ENCODE measurements at regions not wholly inside any gene's neighbourhood (a gene's known extent, or its start where the extent isn't known, plus 50 kb on each side); places are given as distances from the start of the nearest gene placed in this dataset.

DNA sequence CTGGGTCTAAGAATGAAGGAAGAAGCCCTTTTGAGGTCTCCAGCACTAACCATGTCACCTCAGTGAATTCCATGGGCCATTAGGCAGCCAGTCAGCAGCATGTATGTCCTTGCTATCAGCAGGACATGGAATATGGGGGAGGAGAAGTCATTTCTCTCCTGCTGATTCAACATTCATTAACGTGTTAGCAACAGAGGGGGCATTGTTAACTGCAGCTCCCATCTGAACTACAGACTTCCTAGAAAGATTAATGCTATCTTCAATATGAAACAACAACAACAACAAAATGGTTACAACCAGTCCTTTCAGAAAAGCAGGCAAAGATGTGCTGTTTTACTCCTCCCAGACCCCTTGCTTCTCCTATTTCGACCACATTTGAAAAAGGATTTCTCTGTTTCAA lies 120.4 kb upstream of the SLC34A2 start:
- no peak overlapping the region for H3K4me3 ChIP-seq (ENCODE audit: low read depth, low read length)
- DNase-seq (ENCODE audit: low read depth): no peak
- TF ChIP-seq, protein P1, sequence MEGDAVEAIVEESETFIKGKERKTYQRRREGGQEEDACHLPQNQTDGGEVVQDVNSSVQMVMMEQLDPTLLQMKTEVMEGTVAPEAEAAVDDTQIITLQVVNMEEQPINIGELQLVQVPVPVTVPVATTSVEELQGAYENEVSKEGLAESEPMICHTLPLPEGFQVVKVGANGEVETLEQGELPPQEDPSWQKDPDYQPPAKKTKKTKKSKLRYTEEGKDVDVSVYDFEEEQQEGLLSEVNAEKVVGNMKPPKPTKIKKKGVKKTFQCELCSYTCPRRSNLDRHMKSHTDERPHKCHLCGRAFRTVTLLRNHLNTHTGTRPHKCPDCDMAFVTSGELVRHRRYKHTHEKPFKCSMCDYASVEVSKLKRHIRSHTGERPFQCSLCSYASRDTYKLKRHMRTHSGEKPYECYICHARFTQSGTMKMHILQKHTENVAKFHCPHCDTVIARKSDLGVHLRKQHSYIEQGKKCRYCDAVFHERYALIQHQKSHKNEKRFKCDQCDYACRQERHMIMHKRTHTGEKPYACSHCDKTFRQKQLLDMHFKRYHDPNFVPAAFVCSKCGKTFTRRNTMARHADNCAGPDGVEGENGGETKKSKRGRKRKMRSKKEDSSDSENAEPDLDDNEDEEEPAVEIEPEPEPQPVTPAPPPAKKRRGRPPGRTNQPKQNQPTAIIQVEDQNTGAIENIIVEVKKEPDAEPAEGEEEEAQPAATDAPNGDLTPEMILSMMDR (conservative IDR thresholded peaks at IDR 0.05; ENCODE audit: low read depth, low read length): no peak

GRCh38 chr4:25535701-25536473 lies 119.8 kb upstream of the SLC34A2 start:
- DNase-seq (ENCODE audit: low read depth): no peak
- H3K4me3 ChIP-seq (ENCODE audit: low read depth, low read length): no peak overlapping the region
- TF ChIP-seq, protein P1 (conservative IDR thresholded peaks at IDR 0.05; ENCODE audit: low read depth, low read length): no peak

DNA sequence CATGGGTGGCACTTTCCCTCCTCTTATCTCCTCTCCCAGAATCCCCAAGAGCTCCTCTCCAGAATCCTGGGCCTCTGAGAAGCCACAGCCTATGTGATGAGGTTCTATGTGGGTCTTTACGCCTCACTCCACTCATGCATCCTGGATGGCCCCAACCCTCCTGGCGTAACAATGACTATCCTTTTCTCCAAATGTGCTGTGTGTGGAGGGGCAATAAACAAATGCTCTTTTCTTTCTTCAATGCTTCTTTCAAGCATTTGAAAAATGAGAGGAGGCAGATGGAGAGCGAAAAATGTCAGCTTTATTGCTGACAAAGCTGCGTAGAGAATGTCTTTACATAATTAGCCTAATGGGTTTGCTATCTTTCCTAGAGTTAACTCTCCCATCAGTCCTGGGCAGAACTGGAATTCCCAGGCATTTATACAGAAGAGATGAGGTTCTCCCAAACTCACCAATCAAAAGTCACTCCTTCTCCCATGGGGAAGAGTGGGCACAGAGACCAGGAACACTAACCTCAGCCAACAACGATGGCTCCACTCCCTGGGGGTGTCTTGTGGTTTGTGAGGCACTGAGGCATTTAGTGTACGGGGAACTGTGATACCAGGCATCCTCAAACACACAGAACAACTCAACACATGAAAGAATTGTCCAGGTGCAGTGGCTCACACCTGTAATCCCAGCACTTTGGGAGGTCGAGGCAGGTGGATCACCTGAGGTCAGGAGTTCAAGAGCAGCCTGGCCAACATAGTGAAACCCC lies 118.9 kb upstream of the SLC34A2 start:
- TF ChIP-seq, protein P1 (conservative IDR thresholded peaks at IDR 0.05; ENCODE audit: low read depth, low read length): no peak
- H3K4me3 ChIP-seq (ENCODE audit: low read depth, low read length): no peak overlapping the region
- no peak for DNase-seq (ENCODE audit: low read depth)

DNA sequence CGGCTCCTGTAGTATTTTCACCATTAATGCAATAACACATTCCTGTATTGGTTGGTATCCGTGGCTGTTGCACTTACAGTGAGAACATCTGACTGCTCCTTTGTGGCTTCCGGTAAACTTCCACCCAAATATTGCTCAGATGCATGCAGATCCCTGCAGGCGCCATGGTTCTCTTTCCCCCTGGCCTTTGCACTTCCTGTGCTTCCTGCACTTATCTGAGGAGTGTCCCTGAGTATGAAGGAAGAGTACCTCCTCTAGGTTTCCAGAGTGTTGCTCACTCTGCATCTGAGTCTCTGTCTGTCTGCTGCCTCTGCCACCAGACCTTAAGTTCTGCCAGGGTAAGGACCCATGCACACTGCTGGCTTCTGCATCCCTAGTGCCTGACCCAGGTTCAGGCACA lies 117.2 kb upstream of the SLC34A2 start:
- DNase-seq (ENCODE audit: low read depth): no peak
- no peak overlapping the region for H3K4me3 ChIP-seq (ENCODE audit: low read depth, low read length)
- TF ChIP-seq, protein P1 (conservative IDR thresholded peaks at IDR 0.05; ENCODE audit: low read depth, low read length): no peak

- H3K4me3 ChIP-seq (ENCODE audit: low read depth, low read length): no peak overlapping the region
- TF ChIP-seq, protein P1 (conservative IDR thresholded peaks at IDR 0.05; ENCODE audit: low read depth, low read length): no peak
- DNase-seq (ENCODE audit: low read depth): no peak
These were observed 116.4 kb upstream of the SLC34A2 start for GRCh38 chr4:25539241-25539640.

DNA sequence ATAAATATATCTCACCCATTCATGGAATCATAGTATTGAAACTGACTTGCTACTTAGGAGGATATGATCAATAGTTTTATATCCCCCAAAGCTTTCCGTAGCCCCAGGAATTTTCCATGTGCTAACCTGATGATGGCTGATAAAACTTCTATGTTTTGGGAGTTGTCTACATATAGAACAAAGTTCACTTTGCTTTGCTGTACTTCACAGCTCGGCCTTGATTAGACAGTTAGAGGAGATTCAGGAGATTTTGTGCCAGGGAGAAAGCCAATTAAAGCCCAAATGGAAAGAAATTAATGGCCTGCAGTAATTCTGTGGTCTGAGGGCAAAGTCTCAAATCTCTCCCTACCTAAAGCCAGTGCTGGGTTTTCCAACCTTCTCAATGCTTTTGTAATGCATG lies 114.9 kb upstream of the SLC34A2 start:
- TF ChIP-seq, protein P1 (conservative IDR thresholded peaks at IDR 0.05; ENCODE audit: low read depth, low read length): no peak
- no peak overlapping the region for H3K4me3 ChIP-seq (ENCODE audit: low read depth, low read length)
- DNase-seq (ENCODE audit: low read depth): no peak
